Hepatocyte (in vitro differentiated cells): ENCODE measurements at regions not wholly inside any gene's neighbourhood (a gene's known extent, or its start where the extent isn't known, plus 50 kb on each side); places are given as distances from the start of the nearest gene placed in this dataset.

ENCODE experiments used
- EZH2 ChIP-seq: fragments of 200-600 bp; sonication (generic); IDR thresholded peaks from 2 replicates; pipeline ENCODE4 v1.6.1; 2016; ENCODE audit warnings: antibody characterized with exemption, mild to moderate bottlenecking, borderline replicate concordance
- EZH2phosphoT487 ChIP-seq: fragments of 200-600 bp; sonication (generic); IDR thresholded peaks from one replicate; pipeline ENCODE4 v1.6.1; 2018; ENCODE audit warnings: antibody characterized with exemption, mild to moderate bottlenecking, low read depth, moderate library complexity; ENCODE audit not compliant: unreplicated experiment, severe bottlenecking
- TF ChIP-seq, protein P1 (sequence below): fragments of 200-600 bp; sonication (generic); IDR thresholded peaks from 2 replicates; pipeline ENCODE4 v1.5.1; 2016; ENCODE audit warnings: antibody characterized with exemption, mild to moderate bottlenecking; ENCODE audit not compliant: poor library complexity

GRCh38 chr20:11395581-11395980 is 522.1 kb upstream of the BTBD3 start:
- TF ChIP-seq, protein P1, sequence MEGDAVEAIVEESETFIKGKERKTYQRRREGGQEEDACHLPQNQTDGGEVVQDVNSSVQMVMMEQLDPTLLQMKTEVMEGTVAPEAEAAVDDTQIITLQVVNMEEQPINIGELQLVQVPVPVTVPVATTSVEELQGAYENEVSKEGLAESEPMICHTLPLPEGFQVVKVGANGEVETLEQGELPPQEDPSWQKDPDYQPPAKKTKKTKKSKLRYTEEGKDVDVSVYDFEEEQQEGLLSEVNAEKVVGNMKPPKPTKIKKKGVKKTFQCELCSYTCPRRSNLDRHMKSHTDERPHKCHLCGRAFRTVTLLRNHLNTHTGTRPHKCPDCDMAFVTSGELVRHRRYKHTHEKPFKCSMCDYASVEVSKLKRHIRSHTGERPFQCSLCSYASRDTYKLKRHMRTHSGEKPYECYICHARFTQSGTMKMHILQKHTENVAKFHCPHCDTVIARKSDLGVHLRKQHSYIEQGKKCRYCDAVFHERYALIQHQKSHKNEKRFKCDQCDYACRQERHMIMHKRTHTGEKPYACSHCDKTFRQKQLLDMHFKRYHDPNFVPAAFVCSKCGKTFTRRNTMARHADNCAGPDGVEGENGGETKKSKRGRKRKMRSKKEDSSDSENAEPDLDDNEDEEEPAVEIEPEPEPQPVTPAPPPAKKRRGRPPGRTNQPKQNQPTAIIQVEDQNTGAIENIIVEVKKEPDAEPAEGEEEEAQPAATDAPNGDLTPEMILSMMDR: no peak
- TF ChIP-seq EZH2phosphoT487 (no peak), EZH2 (no peak)
